Endodermal cell (in vitro differentiated cells): ENCODE measurements at regions not wholly inside any gene's neighbourhood (a gene's known extent, or its start where the extent isn't known, plus 50 kb on each side); places are given as distances from the start of the nearest gene placed in this dataset.
"Not testable (repeated sequence)": the region's sequence is repeated elsewhere in the genome, so short reads cannot be mapped to it uniquely, and the experiment has no call there.

Source experiments
- DNase-seq: peaks from one replicate; pipeline ENCODE4 v3.0.0-alpha.2; 2017
- H3K27ac ChIP-seq: 2 replicates; pipeline ENCODE4 v1.5.1; 2013; ENCODE audit warnings: mild to moderate bottlenecking, low read depth, low read length, moderate library complexity
- H3K27me3 ChIP-seq: 2 replicates; pipeline ENCODE4 v1.6.1; 2013; ENCODE audit warnings: mild to moderate bottlenecking, low read length, moderate library complexity; ENCODE audit not compliant: insufficient read depth, control insufficient read depth, poor library complexity, severe bottlenecking
- H3K36me3 ChIP-seq: 2 replicates; pipeline ENCODE4 v1.7.0; 2013; ENCODE audit warnings: mild to moderate bottlenecking, low read length, moderate library complexity; ENCODE audit not compliant: control insufficient read depth, insufficient read depth
- H3K4me1 ChIP-seq: one replicate; pipeline ENCODE4 v1.7.0; 2013; ENCODE audit warnings: low read length; ENCODE audit not compliant: control insufficient read depth, insufficient read depth
- H3K4me3 ChIP-seq: 2 replicates; pipeline ENCODE4 v1.5.1; 2013; ENCODE audit warnings: mild to moderate bottlenecking, low read length, moderate library complexity
- H3K9ac ChIP-seq: 2 replicates; pipeline ENCODE4 v1.6.1; 2013; ENCODE audit warnings: mild to moderate bottlenecking, low read length, moderate library complexity; ENCODE audit not compliant: poor library complexity, severe bottlenecking; ENCODE audit errors: extremely low read depth
- H3K9me3 ChIP-seq: 2 replicates; pipeline ENCODE4 v1.6.1; 2013; ENCODE audit warnings: mild to moderate bottlenecking, low read length, moderate library complexity; ENCODE audit not compliant: control insufficient read depth
- H3K27ac Mint-ChIP-seq: 2 replicates; pipeline ENCODE4 v1.8.0; 2020; ENCODE audit warnings: mixed read lengths
- H3K27me3 Mint-ChIP-seq: 2 replicates; pipeline ENCODE4 v1.8.0; 2021; ENCODE audit warnings: mild to moderate bottlenecking, mixed read lengths; ENCODE audit not compliant: insufficient read depth
- H3K36me3 Mint-ChIP-seq: 2 replicates; pipeline ENCODE4 v1.8.0; 2020; ENCODE audit warnings: low read depth, mixed read lengths
- H3K4me1 Mint-ChIP-seq: 2 replicates; pipeline ENCODE4 v1.8.0; 2020; ENCODE audit warnings: mixed read lengths
- H3K4me3 Mint-ChIP-seq: 2 replicates; pipeline ENCODE4 v1.8.0; 2020; ENCODE audit warnings: mild to moderate bottlenecking, moderate library complexity, mixed read lengths
- H3K9me3 Mint-ChIP-seq: 2 replicates; pipeline ENCODE4 v1.8.0; 2020; ENCODE audit warnings: mild to moderate bottlenecking, mixed read lengths
- WGBS, 2 experiments: methylation state at CpG; one replicate each; pipeline versions ENCODE4 v1.1.5 to v1.1.7; 2013; ENCODE audit warnings: missing lambda C conversion rate in 2 of 2, mixed read lengths in 1 of 2; ENCODE audit not compliant: insufficient coverage in 1 of 2, insufficient read length in 1 of 2; 5-methylcytosine and 5-hydroxymethylcytosine counted together
- TF ChIP-seq, protein P1 (sequence below): fragments of 200-600 bp; sonication (generic); conservative IDR thresholded peaks from 2 replicates; pipeline ENCODE4 v1.5.0; 2021; ENCODE audit warnings: antibody characterized with exemption, mild to moderate bottlenecking

DNA sequence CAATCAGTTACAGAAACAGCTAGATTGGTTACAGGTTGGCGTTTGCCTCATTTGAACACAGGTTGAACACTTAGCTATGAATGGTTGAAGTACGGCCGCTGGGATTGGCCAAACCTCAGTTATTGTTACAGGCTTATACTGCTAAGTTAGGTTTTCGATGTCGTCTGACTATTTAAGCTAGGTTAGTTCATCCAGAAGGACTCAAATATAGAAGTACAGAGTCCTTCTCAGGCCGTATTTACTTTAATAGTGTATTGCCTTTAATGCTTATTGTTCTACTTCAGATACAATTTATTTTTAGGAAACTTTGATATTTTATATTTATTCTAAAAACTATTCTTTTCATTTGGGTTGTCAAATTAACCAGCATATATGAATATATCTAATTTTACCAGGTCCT lies 334.7 kb downstream of the FAT4 start:
- TF ChIP-seq, protein P1, sequence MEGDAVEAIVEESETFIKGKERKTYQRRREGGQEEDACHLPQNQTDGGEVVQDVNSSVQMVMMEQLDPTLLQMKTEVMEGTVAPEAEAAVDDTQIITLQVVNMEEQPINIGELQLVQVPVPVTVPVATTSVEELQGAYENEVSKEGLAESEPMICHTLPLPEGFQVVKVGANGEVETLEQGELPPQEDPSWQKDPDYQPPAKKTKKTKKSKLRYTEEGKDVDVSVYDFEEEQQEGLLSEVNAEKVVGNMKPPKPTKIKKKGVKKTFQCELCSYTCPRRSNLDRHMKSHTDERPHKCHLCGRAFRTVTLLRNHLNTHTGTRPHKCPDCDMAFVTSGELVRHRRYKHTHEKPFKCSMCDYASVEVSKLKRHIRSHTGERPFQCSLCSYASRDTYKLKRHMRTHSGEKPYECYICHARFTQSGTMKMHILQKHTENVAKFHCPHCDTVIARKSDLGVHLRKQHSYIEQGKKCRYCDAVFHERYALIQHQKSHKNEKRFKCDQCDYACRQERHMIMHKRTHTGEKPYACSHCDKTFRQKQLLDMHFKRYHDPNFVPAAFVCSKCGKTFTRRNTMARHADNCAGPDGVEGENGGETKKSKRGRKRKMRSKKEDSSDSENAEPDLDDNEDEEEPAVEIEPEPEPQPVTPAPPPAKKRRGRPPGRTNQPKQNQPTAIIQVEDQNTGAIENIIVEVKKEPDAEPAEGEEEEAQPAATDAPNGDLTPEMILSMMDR: no peak
- peaks cover 6% of the 10 kb centered on the region for H3K9me3 ChIP-seq
- H3K27me3 ChIP-seq: no peaks in the 10 kb centered on the region
- DNase-seq: no peak
- H3K4me1 ChIP-seq: no peaks in the 10 kb centered on the region
- H3K36me3 Mint-ChIP-seq: no peaks in the 10 kb centered on the region
- no peak overlapping the region for H3K27ac Mint-ChIP-seq
- peaks cover 15% of the 10 kb centered on the region for H3K9me3 Mint-ChIP-seq
- no peak overlapping the region for H3K9ac ChIP-seq
- 95 to 98% methylated on average over 5 of the region's 6 CpGs for WGBS, 2 experiments
- no peaks in the 10 kb centered on the region for H3K4me1 Mint-ChIP-seq
- H3K27me3 Mint-ChIP-seq: no peaks in the 10 kb centered on the region
- H3K27ac ChIP-seq: no peak overlapping the region
- no peaks in the 10 kb centered on the region for H3K36me3 ChIP-seq
- H3K4me3 Mint-ChIP-seq: no peak overlapping the region
- no peak overlapping the region for H3K4me3 ChIP-seq

DNA sequence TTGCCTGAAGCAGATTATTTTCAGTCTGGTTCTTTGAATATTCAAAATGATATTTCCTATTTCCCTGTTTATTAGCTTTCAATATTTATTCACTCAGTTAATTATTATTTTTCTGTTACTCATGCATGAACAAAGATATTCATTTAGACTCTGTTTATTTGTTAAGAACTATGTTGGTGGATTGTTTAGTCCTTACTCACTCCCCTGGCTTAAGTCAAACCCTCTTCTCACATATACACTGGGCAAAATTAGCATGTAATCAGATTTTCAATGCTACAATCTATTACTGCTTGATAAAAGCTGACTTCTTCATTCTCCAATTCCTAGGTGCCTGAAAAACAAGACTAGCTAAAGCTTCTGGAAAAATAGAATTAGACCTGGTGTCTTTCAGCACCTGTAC lies 335.8 kb downstream of the FAT4 start:
- no peak overlapping the region for H3K27ac ChIP-seq
- no peaks in the 10 kb centered on the region for H3K36me3 Mint-ChIP-seq

GRCh38 chr4:125651707-125652357 lies 337.1 kb downstream of the FAT4 start:
- H3K27ac Mint-ChIP-seq, H3K9ac ChIP-seq, H3K27me3 ChIP-seq, H3K4me1 Mint-ChIP-seq, H3K4me3 ChIP-seq, H3K36me3 ChIP-seq, H3K36me3 Mint-ChIP-seq, H3K4me1 ChIP-seq, H3K4me3 Mint-ChIP-seq, DNase-seq, H3K9me3 ChIP-seq, H3K27me3 Mint-ChIP-seq, H3K27ac ChIP-seq: not testable (repeated sequence)
- 96 to 99% methylated on average over 10 to 33 of the region's 33 CpGs for WGBS, 2 experiments
- H3K9me3 Mint-ChIP-seq: peaks cover 15% of the 10 kb centered on the region

More for the DNA sequence above, 335.8 kb downstream of the FAT4 start:
- Mint-ChIP-seq H3K27me3 (no peaks in the 10 kb centered on the region), H3K4me1 (peaks cover 3% of the 10 kb centered on the region), H3K9me3 (peaks cover 15% of the 10 kb centered on the region), H3K27ac (no peak overlapping the region), H3K4me3 (no peak overlapping the region)
- Histone ChIP-seq H3K9ac (no peak overlapping the region), H3K4me1 (no peaks in the 10 kb centered on the region), H3K36me3 (no peaks in the 10 kb centered on the region), H3K27me3 (no peaks in the 10 kb centered on the region), H3K9me3 (peaks cover 6% of the 10 kb centered on the region), H3K4me3 (no peak overlapping the region)
- no peak for DNase-seq
- TF ChIP-seq, protein P1: no peak

DNA sequence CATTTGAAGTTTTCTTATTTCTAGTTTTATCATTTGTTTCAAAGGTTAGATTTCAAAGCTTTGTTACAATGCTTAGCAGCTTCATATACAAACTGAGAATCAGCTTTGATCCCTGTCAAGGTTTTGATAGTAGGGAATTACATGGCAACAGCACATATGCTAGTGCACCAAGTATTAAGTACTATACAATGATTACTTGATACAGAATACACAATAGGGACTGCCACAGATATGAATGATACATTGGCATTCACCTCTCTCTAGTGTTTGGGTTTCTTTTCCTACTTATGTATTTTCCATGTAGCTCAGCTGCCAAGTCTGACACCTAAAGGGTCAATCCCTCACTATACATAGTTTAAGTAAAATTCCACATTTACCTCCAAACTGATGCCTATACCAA lies 344.0 kb downstream of the FAT4 start:
- Mint-ChIP-seq H3K36me3 (no peaks in the 10 kb centered on the region), H3K9me3 (no peaks in the 10 kb centered on the region), H3K27me3 (no peaks in the 10 kb centered on the region), H3K4me1 (peaks cover 31% of the 10 kb centered on the region), H3K27ac (no peak overlapping the region), H3K4me3 (no peak overlapping the region)
- Histone ChIP-seq H3K27me3 (no peaks in the 10 kb centered on the region), H3K27ac (no peak overlapping the region), H3K4me1 (peaks cover 11% of the 10 kb centered on the region), H3K4me3 (no peak overlapping the region), H3K36me3 (no peaks in the 10 kb centered on the region), H3K9me3 (no peaks in the 10 kb centered on the region), H3K9ac (no peak overlapping the region)
- no peak for DNase-seq
- TF ChIP-seq, protein P1: no peak
